Colonic mucosa (tissue), 4 donors: ENCODE measurements at regions not wholly inside any gene's neighbourhood (a gene's known extent, or its start where the extent isn't known, plus 50 kb on each side); places are given as distances from the start of the nearest gene placed in this dataset.

ENCODE experiments used
- DNase-seq: peaks from one replicate; pipeline ENCODE4 v3.0.0-alpha.2; 2020
- H3K27ac ChIP-seq: fragments of 200-600 bp; one replicate; pipeline ENCODE4 v1.8.0; 2021
- H3K27me3 ChIP-seq: fragments of 200-600 bp; one replicate; pipeline ENCODE4 v1.8.0; 2021
- H3K36me3 ChIP-seq: fragments of 200-600 bp; one replicate; pipeline ENCODE4 v1.8.0; 2021
- H3K4me1 ChIP-seq: fragments of 200-600 bp; one replicate; pipeline ENCODE4 v1.8.0; 2021; ENCODE audit warnings: mild to moderate bottlenecking
- H3K4me3 ChIP-seq: fragments of 200-600 bp; one replicate; pipeline ENCODE4 v1.8.0; 2021
- H3K9ac ChIP-seq, 2 donors: one replicate each; pipeline ENCODE4 v1.7.0; 2013; ENCODE audit warnings: control low read depth in 2 of 2, low read depth in 2 of 2, low read length in 2 of 2
- H3K9me3 ChIP-seq: fragments of 200-600 bp; one replicate; pipeline ENCODE4 v1.8.0; 2021
- intact Hi-C: fragments of 100-400 bp; cut with DNase I; formaldehyde crosslinking; loops from one replicate; pipeline ENCODE4 v1.14.1; 2022
- TF ChIP-seq, protein P1 (sequence below): fragments of 200-600 bp; IDR thresholded peaks from one replicate; pipeline ENCODE4 v1.8.0; 2022; ENCODE audit warnings: antibody characterized with exemption, mild to moderate bottlenecking
- donor health status: healthy.
- donor health status: DM: no; HTN: no; CAD: no.
- donor health status: DM: no; HTN: no; CAD: no.

DNA sequence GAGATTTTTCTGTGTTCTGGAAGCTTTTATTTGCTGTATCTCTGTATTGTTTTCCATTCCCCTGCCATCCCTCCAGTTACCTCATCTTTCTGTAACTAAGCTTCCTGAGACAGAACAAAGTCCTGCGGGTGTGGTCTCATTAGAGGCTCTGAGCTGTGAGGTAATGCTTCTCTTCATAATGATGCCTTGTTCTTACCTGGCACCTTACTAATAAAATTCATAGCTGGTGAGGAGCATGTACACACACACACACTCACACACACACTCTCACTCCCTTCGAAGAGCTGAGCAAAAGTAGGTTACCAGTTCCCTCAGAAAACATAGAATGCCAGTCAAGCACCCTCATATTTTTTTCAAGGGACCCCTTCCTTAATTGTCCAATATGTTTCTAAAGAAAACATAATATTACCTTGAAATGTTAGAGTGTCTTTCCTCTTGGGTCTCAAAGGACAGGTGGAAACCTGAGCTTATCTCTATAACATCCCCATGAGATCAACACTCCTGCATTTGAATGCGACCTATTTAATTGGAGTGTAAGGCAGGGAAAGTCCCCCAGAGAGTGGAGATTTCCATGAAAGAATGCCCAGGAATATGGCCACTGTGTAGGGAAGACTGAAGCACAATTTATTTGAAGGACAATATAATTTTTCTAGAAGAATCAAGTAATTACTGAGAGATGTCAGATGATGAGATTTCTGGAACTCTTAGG is 161.6 kb upstream of the NCK2 start:
- H3K9ac ChIP-seq = peak overlapping the region in 1 of 2 donors; percentile 51
- H3K4me3 ChIP-seq = no peak overlapping the region
- TF ChIP-seq, protein P1, sequence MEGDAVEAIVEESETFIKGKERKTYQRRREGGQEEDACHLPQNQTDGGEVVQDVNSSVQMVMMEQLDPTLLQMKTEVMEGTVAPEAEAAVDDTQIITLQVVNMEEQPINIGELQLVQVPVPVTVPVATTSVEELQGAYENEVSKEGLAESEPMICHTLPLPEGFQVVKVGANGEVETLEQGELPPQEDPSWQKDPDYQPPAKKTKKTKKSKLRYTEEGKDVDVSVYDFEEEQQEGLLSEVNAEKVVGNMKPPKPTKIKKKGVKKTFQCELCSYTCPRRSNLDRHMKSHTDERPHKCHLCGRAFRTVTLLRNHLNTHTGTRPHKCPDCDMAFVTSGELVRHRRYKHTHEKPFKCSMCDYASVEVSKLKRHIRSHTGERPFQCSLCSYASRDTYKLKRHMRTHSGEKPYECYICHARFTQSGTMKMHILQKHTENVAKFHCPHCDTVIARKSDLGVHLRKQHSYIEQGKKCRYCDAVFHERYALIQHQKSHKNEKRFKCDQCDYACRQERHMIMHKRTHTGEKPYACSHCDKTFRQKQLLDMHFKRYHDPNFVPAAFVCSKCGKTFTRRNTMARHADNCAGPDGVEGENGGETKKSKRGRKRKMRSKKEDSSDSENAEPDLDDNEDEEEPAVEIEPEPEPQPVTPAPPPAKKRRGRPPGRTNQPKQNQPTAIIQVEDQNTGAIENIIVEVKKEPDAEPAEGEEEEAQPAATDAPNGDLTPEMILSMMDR = no peak
- no peaks in the 10 kb centered on the region for H3K9me3 ChIP-seq
- H3K27ac ChIP-seq = peak overlapping the region; percentile 77
- H3K36me3 ChIP-seq = no peaks in the 10 kb centered on the region
- peaks cover 7% of the 10 kb centered on the region for H3K4me1 ChIP-seq
- H3K27me3 ChIP-seq = no peaks in the 10 kb centered on the region
- DNase-seq = peak; percentile 81
- intact Hi-C loops = no loop called here

GRCh38 chr2:105581555-105581944 is 163.2 kb upstream of the NCK2 start:
- H3K9me3 ChIP-seq = no peaks in the 10 kb centered on the region
- no peaks in the 10 kb centered on the region for H3K27me3 ChIP-seq
- H3K36me3 ChIP-seq = no peaks in the 10 kb centered on the region
- no peak for DNase-seq
- H3K27ac ChIP-seq = no peak overlapping the region
- TF ChIP-seq, protein P1 = no peak
- H3K9ac ChIP-seq = no peak overlapping the region
- intact Hi-C loops = no loop called here
- peaks cover 9% of the 10 kb centered on the region for H3K4me1 ChIP-seq
- H3K4me3 ChIP-seq = no peak overlapping the region

DNA sequence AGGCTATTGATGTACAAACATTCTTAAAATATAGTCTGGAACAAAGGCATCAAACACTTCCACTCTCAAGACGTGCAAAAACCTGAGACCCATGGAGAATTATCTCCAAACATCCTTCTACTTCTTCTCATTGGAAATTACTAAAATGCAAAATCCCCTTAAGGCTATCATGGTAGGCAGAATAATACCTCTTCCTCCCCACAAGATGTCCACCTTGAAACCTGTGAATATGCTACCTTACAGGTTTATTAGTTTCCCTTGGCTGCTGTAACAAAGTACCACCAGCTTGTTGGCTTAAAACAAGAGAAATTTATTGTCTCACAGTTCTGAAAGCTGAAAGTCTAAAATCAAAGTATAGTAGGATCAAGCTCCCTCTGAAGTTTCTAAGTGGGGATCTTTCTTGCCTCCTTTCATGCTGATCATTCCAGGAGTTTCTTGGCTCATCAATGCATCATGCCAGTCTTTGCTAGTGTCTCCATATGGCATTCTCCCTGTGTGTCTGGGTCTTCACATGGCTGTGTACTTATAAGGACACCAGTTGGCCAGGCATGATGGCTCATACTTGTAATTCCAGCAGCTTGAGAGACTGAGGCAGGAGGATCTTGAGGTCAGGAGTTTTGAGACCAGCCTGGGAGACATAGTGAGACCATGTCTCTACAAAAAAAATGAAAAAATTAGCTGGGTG is 163.7 kb upstream of the NCK2 start:
- DNase-seq = no peak
- no peaks in the 10 kb centered on the region for H3K9me3 ChIP-seq
- no peak overlapping the region for H3K27ac ChIP-seq
- no peak overlapping the region for H3K4me3 ChIP-seq
- intact Hi-C loops = no loop called here
- H3K27me3 ChIP-seq = no peaks in the 10 kb centered on the region
- TF ChIP-seq, protein P1 = no peak
- no peaks in the 10 kb centered on the region for H3K36me3 ChIP-seq
- no peak overlapping the region for H3K9ac ChIP-seq
- peaks cover 10% of the 10 kb centered on the region for H3K4me1 ChIP-seq

DNA sequence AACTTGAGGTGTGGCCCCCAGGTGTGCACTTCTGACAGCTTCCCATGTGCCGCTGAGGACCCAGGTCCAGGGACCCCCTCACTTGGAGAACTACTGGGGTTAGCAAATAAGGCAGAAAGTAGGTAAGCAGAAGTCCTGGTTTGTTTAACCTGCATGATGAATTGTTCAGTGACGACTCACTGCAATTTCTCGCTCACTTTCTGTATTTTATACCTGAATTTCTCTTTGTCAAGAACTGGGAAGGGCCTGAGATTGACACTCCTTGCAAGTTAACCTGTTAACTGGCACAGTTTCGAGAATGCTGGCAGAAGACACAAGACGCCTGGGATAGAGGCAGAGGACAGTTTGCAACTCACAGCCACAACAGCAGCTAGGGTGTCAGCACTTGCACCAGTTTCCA is 164.5 kb upstream of the NCK2 start:
- H3K36me3 ChIP-seq = no peaks in the 10 kb centered on the region
- peaks cover 10% of the 10 kb centered on the region for H3K4me1 ChIP-seq
- TF ChIP-seq, protein P1 = no peak

GRCh38 chr2:105578166-105578565 is 166.5 kb upstream of the NCK2 start:
- intact Hi-C loops = loop anchor here (5.0 to 10.0 kb wide), 3 partner anchors 167 to 507 kb away; partner anchors contain the start of gene NCK2

More for the DNA sequence above, 164.5 kb upstream of the NCK2 start:
- no peak for DNase-seq
- Histone ChIP-seq H3K27me3 (no peaks in the 10 kb centered on the region), H3K27ac (no peak overlapping the region), H3K4me3 (no peak overlapping the region), H3K9ac (no peak overlapping the region), H3K9me3 (no peaks in the 10 kb centered on the region)
- intact Hi-C loops = no loop called here

More at GRCh38 chr2:105578166-105578565, 166.5 kb upstream of the NCK2 start:
- Histone ChIP-seq H3K27ac (no peak overlapping the region), H3K9me3 (no peaks in the 10 kb centered on the region), H3K4me1 (peaks cover 14% of the 10 kb centered on the region), H3K4me3 (no peak overlapping the region), H3K36me3 (no peaks in the 10 kb centered on the region), H3K27me3 (no peaks in the 10 kb centered on the region), H3K9ac (no peak overlapping the region)
- DNase-seq = peak; percentile 63
- TF ChIP-seq, protein P1 = no peak
